ENCODE measurements at regions not wholly inside any gene's neighbourhood (a gene's known extent, or its start where the extent isn't known, plus 50 kb on each side); places are given as distances from the start of the nearest gene placed in this dataset.

DNA sequence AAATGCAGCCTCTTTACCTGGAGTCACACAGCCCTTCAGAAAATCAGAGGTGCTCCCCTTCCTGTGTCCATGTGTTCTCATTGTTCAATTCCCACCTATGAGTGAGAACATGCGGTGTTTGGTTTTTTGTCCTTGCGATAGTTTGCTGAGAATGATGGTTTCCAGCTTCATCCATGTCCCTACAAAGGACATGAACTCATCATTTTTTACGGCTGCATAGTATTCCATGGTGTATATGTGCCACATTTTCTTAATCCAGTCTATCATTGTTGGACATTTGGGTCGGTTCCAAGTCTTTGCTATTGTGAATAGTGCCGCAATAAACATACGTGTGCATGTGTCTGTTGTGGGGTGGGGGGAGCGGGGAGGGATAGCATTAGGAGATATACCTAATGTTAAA is 60.3 kb upstream of the CCL1 start:
- in situ Hi-C loops (cut with MboI; ENCODE audit: low sequenced_read_pairs): loop anchor here (10.0 to 25.0 kb wide), 3 partner anchors 59 to 689 kb away; partner anchors contain the start of genes CCL1, FNDC8, LIG3 and RAD51D

DNA sequence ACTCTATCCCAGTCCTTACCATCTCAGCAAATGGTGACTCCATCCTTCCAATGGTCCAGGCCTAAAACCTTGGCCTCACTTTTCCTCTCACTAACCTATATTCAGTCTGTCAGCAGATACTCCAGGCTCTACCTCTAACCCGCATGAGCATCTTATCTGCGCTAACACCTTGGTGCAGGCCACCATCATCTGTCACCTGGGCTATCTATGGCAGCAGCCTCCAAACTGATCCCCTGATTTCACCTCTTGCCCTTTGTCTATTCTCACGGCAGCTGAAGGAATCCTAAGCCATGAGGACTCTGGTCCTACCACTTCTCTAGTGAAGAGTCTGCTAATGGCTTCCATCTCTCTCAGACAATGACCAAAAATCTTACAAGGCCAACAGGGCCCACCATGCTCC is 57.9 kb upstream of the CCL1 start:
- in situ Hi-C loops (cut with MboI; ENCODE audit: low sequenced_read_pairs): loop anchor here (10.0 to 25.0 kb wide), 3 partner anchors 56 to 691 kb away; partner anchors contain the start of genes CCL1, FNDC8, LIG3 and RAD51D

DNA sequence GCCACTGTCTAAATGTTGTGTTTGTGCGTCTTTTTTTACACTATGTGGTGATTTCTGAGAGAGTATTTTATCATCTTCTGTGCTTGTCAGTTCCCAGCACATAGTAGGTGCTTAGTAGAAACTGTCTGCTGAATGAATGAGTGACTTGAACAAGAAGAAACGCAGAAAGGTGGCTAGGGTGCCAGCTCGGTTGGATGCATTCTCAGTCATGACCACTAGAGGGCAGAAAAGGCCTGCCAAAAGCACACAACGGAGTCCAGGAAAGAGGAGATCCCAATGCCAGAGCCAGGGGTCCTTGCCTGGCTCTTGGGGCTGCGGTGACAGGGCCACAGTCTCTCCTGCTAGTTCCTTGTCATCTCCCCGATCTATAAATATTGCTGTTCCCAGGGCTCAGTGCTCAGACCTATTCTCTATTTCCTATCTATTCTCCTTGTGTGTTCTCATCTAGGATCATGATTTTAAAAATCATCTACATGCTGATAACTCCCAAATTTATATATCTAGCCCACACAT is 57.3 kb upstream of the CCL1 start:
- in situ Hi-C loops (cut with MboI; ENCODE audit: low sequenced_read_pairs): loop anchor here (10.0 to 25.0 kb wide), 3 partner anchors 56 to 692 kb away; partner anchors contain the start of genes CCL1, FNDC8, LIG3 and RAD51D

DNA sequence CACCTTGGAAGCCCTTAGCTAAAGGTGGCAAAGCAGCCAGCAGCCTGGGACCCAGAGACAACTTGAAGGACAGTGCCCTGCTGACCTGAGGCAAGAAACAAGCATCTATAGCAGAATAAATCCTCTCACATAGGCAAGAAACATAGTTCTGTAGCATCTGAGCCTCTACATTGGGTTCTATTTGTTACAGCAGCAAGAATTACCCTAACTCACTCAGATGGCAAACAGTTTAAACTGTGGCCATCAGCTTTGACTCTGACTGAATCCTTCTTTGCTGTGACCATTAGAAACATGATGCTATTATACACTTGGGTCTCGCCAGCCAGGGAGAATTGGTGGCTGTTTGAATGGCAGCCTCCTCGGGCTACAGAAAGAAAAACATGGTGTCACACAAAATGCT is 53.1 kb upstream of the CCL1 start:
- in situ Hi-C loops (cut with MboI; ENCODE audit: low sequenced_read_pairs): loop anchor here (25.0 kb wide), 2 partner anchors 571 to 696 kb away; partner anchors contain the start of genes FNDC8, LIG3 and RAD51D

DNA sequence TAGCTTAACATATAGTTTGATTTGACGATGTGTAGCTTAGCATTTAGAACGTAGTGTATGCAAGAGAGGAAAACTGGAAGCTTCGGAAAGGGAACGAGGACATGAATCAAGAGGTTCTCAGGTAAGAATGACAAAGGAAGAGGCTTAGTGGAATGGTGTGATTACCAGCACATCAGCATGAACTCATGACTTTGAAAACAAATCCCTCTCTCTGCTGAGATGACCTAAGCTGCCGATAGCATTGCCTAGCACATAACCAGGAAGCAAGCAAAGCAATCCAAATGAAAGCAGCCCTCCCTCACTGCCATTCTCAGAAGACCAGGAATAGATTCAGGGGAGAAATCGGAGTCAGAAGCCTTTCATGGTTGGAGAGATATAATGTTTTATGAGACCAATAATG is 51.3 kb upstream of the CCL1 start:
- in situ Hi-C loops (cut with MboI; ENCODE audit: low sequenced_read_pairs): loop anchor here (25.0 kb wide), 2 partner anchors 573 to 698 kb away; partner anchors contain the start of genes FNDC8, LIG3 and RAD51D

DNA sequence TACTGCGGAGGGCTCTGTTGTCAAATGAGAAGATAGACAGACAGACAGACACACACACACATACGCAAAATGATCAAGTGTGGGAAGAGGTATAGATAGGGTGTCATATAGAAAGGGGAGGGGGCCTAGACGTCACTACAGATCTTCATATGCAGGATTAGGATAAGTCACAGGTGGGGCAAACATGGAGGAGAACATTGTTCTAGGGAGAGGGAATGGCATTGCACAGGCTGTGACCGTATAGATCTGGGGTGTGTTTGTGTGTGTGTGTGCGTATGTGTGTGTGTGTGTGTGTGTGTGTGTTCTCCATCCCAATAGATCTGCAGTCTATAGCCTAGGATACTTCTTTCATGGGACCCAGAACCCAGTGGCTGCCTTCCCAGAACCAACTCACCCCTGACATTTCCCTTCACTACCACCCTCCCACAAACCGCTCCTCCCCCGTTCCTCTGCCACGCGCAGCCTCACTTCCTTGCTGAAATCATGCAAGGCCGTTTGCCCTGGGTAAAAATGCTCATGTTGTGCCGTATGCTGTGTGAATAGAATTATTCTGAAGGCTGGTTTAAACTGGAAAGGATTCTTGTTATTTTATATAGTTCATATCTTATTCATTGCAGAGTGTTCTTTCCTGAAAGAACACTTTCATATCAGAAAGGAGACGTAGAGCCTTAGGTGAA is 50.5 kb upstream of the CCL1 start:
- in situ Hi-C loops (cut with MboI; ENCODE audit: low sequenced_read_pairs): loop anchor here (25.0 kb wide), 2 partner anchors 574 to 699 kb away; partner anchors contain the start of genes FNDC8, LIG3 and RAD51D

DNA sequence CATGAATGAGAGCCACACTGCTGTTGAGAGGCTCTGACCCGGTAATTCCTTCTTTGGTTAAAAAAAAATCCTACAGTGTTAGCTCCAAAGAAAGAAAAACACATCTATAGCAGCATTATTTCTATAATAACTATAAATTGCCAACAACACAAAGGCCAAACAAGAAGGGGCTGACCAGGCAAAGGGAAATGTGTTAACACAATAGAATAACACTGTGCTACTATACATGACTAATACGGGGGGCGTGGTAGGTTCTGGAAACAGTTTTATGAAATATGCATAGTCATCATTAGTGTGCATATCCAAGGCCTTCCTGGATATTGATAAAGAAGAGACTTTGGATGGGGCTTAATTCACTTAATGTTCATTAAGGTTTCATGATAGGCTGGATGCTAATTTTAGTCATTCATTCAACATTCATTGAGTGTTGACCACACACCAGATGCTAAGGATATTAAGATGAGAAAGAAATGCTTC is 50.0 kb upstream of the CCL1 start:
- in situ Hi-C loops (cut with MboI; ENCODE audit: low sequenced_read_pairs): loop anchor here (25.0 kb wide), 2 partner anchors 574 to 699 kb away; partner anchors contain the start of genes FNDC8, LIG3 and RAD51D

Data from HL-60/S4 treated with phorbol 12-myristate 13-acetate at 8.2 ng/mL for 4 days and 3 days (cell line).